ENCODE measurements at regions not wholly inside any gene's neighbourhood (a gene's known extent, or its start where the extent isn't known, plus 50 kb on each side); places are given as distances from the start of the nearest gene placed in this dataset.

DNA sequence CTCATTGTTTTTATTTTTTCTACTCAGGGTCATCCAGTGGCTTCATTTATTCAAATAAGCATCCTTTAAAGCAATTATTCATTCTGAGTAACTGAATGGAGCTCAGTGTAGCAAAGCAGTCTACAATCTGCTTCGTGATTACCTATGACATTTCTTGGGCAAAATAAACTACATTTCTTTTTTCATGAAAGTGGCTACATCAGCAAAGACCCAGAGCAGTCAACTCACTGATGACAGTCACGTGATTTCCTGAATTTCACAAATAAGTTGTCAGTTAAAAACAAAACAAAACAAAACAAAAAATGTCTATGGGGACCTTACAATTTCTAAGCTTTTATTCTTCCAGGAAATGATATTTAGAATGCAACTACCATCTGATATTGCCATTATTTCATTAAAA is 182.1 kb downstream of the VEGFC start:
- no peaks in the 10 kb centered on the region for H3K36me3 ChIP-seq
- 21% methylated on average over 2 of the region's 2 CpGs for WGBS (ENCODE audit: insufficient coverage, low coverage, low lambda C conversion rate, missing lambda C conversion rate)
- no peak for TF ChIP-seq POLR2A (IDR thresholded peaks at IDR 0.05)
- TF ChIP-seq, protein P1, sequence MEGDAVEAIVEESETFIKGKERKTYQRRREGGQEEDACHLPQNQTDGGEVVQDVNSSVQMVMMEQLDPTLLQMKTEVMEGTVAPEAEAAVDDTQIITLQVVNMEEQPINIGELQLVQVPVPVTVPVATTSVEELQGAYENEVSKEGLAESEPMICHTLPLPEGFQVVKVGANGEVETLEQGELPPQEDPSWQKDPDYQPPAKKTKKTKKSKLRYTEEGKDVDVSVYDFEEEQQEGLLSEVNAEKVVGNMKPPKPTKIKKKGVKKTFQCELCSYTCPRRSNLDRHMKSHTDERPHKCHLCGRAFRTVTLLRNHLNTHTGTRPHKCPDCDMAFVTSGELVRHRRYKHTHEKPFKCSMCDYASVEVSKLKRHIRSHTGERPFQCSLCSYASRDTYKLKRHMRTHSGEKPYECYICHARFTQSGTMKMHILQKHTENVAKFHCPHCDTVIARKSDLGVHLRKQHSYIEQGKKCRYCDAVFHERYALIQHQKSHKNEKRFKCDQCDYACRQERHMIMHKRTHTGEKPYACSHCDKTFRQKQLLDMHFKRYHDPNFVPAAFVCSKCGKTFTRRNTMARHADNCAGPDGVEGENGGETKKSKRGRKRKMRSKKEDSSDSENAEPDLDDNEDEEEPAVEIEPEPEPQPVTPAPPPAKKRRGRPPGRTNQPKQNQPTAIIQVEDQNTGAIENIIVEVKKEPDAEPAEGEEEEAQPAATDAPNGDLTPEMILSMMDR (IDR thresholded peaks at IDR 0.05): no peak
- H3K9me3 ChIP-seq: no peaks in the 10 kb centered on the region
- H3K4me1 ChIP-seq: no peaks in the 10 kb centered on the region
- H3K27me3 ChIP-seq: no peaks in the 10 kb centered on the region
- H3K27ac ChIP-seq: no peak overlapping the region
- ATAC-seq (no peak), DNase-seq (no peak)
- no peak overlapping the region for H3K4me3 ChIP-seq
- intact Hi-C loops (cut with DNase I): no loop called here

DNA sequence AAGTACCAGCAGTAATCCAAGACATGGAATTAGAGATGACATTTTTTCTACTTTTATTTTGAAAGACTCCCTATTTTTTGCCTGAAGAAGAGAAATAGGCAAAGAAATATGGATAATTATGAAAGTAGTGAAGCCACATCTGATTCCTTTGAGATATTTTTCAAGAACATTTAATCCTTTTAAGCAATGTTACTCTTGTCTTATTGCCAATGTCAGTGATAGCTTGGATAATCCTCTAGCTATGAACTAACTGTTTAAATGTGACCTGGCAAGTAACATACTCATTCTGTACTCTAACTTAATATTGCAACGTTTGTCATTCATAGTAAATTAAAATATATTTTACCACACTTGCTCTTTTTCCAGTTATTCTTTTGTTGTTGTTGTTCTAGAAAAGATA is 181.3 kb downstream of the VEGFC start:
- WGBS (ENCODE audit: insufficient coverage, low coverage, low lambda C conversion rate, missing lambda C conversion rate): 26% methylated on average over 1 of the region's 1 CpG
- TF ChIP-seq POLR2A (IDR thresholded peaks at IDR 0.05): no peak
- TF ChIP-seq, protein P1 (IDR thresholded peaks at IDR 0.05): no peak
- H3K4me3 ChIP-seq: no peak overlapping the region
- H3K9me3 ChIP-seq: no peaks in the 10 kb centered on the region
- no peaks in the 10 kb centered on the region for H3K4me1 ChIP-seq
- no peak overlapping the region for H3K27ac ChIP-seq
- no peaks in the 10 kb centered on the region for H3K36me3 ChIP-seq
- H3K27me3 ChIP-seq: no peaks in the 10 kb centered on the region
- DNase-seq (no peak), ATAC-seq (no peak)
- intact Hi-C loops (cut with DNase I): no loop called here

DNA sequence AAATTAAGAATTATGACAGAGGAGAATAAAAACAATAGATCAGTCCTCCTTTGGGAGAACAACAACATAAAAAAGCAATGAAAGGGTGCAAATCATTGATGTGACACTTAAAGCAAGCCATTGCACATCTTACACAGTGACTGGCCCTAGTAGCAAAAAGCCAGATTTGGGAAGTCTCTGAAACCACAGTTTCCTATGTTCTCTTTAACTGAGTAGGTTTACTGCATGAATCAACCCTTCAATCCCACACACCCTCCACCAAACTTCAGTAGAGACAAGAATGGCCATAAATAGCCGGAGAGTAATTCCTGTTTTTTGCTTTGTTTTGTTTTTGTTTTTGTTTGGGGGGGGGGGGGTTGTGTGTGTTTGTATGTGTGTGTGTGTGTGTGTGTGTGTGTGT is 180.8 kb downstream of the VEGFC start:
- H3K9me3 ChIP-seq: no peaks in the 10 kb centered on the region
- H3K4me3 ChIP-seq: no peak overlapping the region
- ATAC-seq (no peak), DNase-seq (no peak)
- H3K4me1 ChIP-seq: no peaks in the 10 kb centered on the region
- no peak overlapping the region for H3K27ac ChIP-seq
- no peaks in the 10 kb centered on the region for H3K36me3 ChIP-seq
- TF ChIP-seq, protein P1 (IDR thresholded peaks at IDR 0.05): no peak
- TF ChIP-seq POLR2A (IDR thresholded peaks at IDR 0.05): no peak
- no peaks in the 10 kb centered on the region for H3K27me3 ChIP-seq
- intact Hi-C loops (cut with DNase I): no loop called here
- WGBS (ENCODE audit: insufficient coverage, low coverage, low lambda C conversion rate, missing lambda C conversion rate): 82% methylated on average over 1 of the region's 1 CpG

DNA sequence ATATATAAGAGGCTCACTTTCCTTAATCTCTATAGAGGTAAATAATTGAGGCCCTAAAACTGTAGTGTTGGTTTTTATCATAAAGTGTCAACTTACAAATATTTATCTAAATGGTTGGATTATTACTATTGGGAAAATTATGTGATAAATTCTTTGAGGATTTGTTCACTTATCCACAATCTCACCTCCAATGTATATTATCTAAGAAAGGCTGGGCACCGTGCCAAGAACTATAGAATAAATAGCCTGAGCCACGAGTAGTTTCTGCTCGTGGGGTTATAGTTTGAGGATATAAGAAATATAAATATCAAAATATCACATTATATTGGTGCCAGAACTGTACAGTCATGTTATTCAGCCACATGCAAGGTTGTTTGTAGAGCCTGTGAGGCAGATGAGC is 177.9 kb downstream of the VEGFC start:
- no peak overlapping the region for H3K4me3 ChIP-seq
- H3K4me1 ChIP-seq: no peaks in the 10 kb centered on the region
- 29% methylated on average over 3 of the region's 3 CpGs for WGBS (ENCODE audit: insufficient coverage, low coverage, low lambda C conversion rate, missing lambda C conversion rate)
- H3K9me3 ChIP-seq: no peaks in the 10 kb centered on the region
- no peak overlapping the region for H3K27ac ChIP-seq
- H3K27me3 ChIP-seq: no peaks in the 10 kb centered on the region
- DNase-seq (no peak), ATAC-seq (no peak)
- TF ChIP-seq, protein P1 (IDR thresholded peaks at IDR 0.05): no peak
- no peak for TF ChIP-seq POLR2A (IDR thresholded peaks at IDR 0.05)
- no peaks in the 10 kb centered on the region for H3K36me3 ChIP-seq
- intact Hi-C loops (cut with DNase I): no loop called here

DNA sequence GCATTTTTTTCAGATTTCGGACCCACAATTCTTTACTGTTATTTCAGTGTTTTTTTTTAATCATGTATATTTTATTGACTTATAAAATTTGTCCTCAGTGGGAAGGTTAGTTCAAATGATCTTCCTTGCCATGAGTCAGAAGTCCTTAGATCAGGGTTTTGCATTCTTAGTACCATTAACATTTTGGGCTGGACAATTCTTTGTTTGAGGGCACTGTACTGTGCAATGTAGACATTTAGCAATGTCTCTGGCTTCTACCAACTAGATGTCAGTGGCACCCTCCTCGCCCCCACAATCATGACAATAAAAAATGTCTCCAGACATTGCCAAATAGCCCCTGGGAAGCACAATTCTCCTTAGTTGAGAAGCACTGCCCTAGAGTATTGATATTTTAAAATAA is 176.6 kb downstream of the VEGFC start:
- H3K27me3 ChIP-seq: no peaks in the 10 kb centered on the region
- WGBS (ENCODE audit: insufficient coverage, low coverage, low lambda C conversion rate, missing lambda C conversion rate): 29% methylated on average over 2 of the region's 2 CpGs

More for the DNA sequence above, 176.6 kb downstream of the VEGFC start:
- intact Hi-C loops (cut with DNase I): no loop called here
- Histone ChIP-seq H3K4me1 (no peaks in the 10 kb centered on the region), H3K36me3 (no peaks in the 10 kb centered on the region), H3K27ac (no peak overlapping the region), H3K9me3 (no peaks in the 10 kb centered on the region), H3K4me3 (no peak overlapping the region)
- TF ChIP-seq, protein P1 (IDR thresholded peaks at IDR 0.05): no peak
- no peak for TF ChIP-seq POLR2A (IDR thresholded peaks at IDR 0.05)
- no peak for DNase-seq
- no peak for ATAC-seq
